NOMO-1 (cell line): ENCODE measurements at regions not wholly inside any gene's neighbourhood (a gene's known extent, or its start where the extent isn't known, plus 50 kb on each side); places are given as distances from the start of the nearest gene placed in this dataset.

ENCODE experiments used
- DNase-seq, 2 experiments: peaks; one replicate each; lab custom pipeline; 2025; ENCODE audit not compliant: unreplicated experiment in 2 of 2; lab: John Stamatoyannopoulos, UW

GRCh38 chr12:127681151-127681754 lies 585.7 kb upstream of the TMEM132C start:
- DNase-seq: no peak

- DNase-seq: no peak
Measured at GRCh38 chr12:127685491-127685890, 581.5 kb upstream of the TMEM132C start.

GRCh38 chr12:127685931-127686330 lies 581.0 kb upstream of the TMEM132C start:
- no peak for DNase-seq

- DNase-seq: no peak
Measured at GRCh38 chr12:127687181-127687580, 579.8 kb upstream of the TMEM132C start.

GRCh38 chr12:127688906-127689428 lies 578.0 kb upstream of the TMEM132C start:
- no peak for DNase-seq

GRCh38 chr12:127690161-127690560 lies 576.8 kb upstream of the TMEM132C start:
- DNase-seq: no peak

- DNase-seq: no peak
Measured at GRCh38 chr12:127696963-127697362, 570.0 kb upstream of the TMEM132C start.

GRCh38 chr12:127703026-127703425 lies 563.9 kb upstream of the TMEM132C start:
- no peak for DNase-seq

GRCh38 chr12:127711108-127711507 lies 555.9 kb upstream of the TMEM132C start:
- no peak for DNase-seq

GRCh38 chr12:127712561-127712960 lies 554.4 kb upstream of the TMEM132C start:
- no peak for DNase-seq

GRCh38 chr12:127716166-127716565 lies 550.8 kb upstream of the TMEM132C start:
- no peak for DNase-seq

GRCh38 chr12:127717278-127717677 lies 549.7 kb upstream of the TMEM132C start:
- no peak for DNase-seq

- DNase-seq: no peak
Measured at GRCh38 chr12:127720334-127720733, 546.6 kb upstream of the TMEM132C start.

- no peak for DNase-seq
Measured at GRCh38 chr12:127722611-127723010, 544.4 kb upstream of the TMEM132C start.

- DNase-seq: no peak
Measured at GRCh38 chr12:127723251-127723650, 543.7 kb upstream of the TMEM132C start.

GRCh38 chr12:127726671-127727315 lies 540.2 kb upstream of the TMEM132C start:
- DNase-seq: no peak

- DNase-seq: no peak
Measured at GRCh38 chr12:127728285-127728684, 538.7 kb upstream of the TMEM132C start.

GRCh38 chr12:127728729-127729128 lies 538.2 kb upstream of the TMEM132C start:
- DNase-seq: no peak

- DNase-seq: no peak
Measured at GRCh38 chr12:127729381-127729780, 537.6 kb upstream of the TMEM132C start.

- no peak for DNase-seq
Measured at GRCh38 chr12:127731657-127732056, 535.3 kb upstream of the TMEM132C start.

- no peak for DNase-seq
Measured at GRCh38 chr12:127742231-127742630, 524.7 kb upstream of the TMEM132C start.

- DNase-seq: no peak
Measured at GRCh38 chr12:127745469-127746212, 521.3 kb upstream of the TMEM132C start.
